OCI-M1 (cell line): ENCODE measurements at regions not wholly inside any gene's neighbourhood (a gene's known extent, or its start where the extent isn't known, plus 50 kb on each side); places are given as distances from the start of the nearest gene placed in this dataset.
"Not testable (repeated sequence)": the region's sequence is repeated elsewhere in the genome, so short reads cannot be mapped to it uniquely, and the experiment has no call there.

ENCODE experiments used
- DNase-seq: peaks from one replicate; lab custom pipeline; 2025; lab: John Stamatoyannopoulos, UW

GRCh38 chr7:76849887-76850563 lies 182.1 kb downstream of the SPDYE17 start:
- DNase-seq, result not testable (repeated sequence)

GRCh38 chr7:76839879-76840278 lies 192.3 kb downstream of the SPDYE17 start:
- not testable (repeated sequence) for DNase-seq

- not testable (repeated sequence) for DNase-seq
These were observed 192.9 kb downstream of the SPDYE17 start for GRCh38 chr7:76839214-76839613.

GRCh38 chr7:76838357-76838756 lies 193.8 kb downstream of the SPDYE17 start:
- not testable (repeated sequence) for DNase-seq

GRCh38 chr7:76829233-76829632 lies 202.2 kb upstream of the POMZP3 start:
- not testable (repeated sequence) for DNase-seq

GRCh38 chr7:76826181-76826580 lies 199.1 kb upstream of the POMZP3 start:
- DNase-seq, result not testable (repeated sequence)

GRCh38 chr7:76809856-76810255 lies 182.8 kb upstream of the POMZP3 start:
- not testable (repeated sequence) for DNase-seq

- peak; percentile 20 for DNase-seq
These were observed 180.6 kb upstream of the POMZP3 start for GRCh38 chr7:76807588-76808100.

- DNase-seq, result peak; percentile 49
These were observed 179.4 kb upstream of the POMZP3 start for GRCh38 chr7:76806460-76806859.

- DNase-seq, result peak; percentile 75
These were observed 178.9 kb upstream of the POMZP3 start for GRCh38 chr7:76806010-76806409.

- DNase-seq, result not testable (repeated sequence)
These were observed 178.2 kb upstream of the POMZP3 start for GRCh38 chr7:76805262-76805661.

- not testable (repeated sequence) for DNase-seq
These were observed 170.6 kb upstream of the POMZP3 start for GRCh38 chr7:76797639-76798038.

- DNase-seq, result peak; percentile 33
These were observed 153.6 kb upstream of the POMZP3 start for GRCh38 chr7:76780693-76781092.

GRCh38 chr7:76774279-76774678 lies 147.2 kb upstream of the POMZP3 start:
- DNase-seq, result peak; percentile 37

- not testable (repeated sequence) for DNase-seq
These were observed 144.9 kb upstream of the POMZP3 start for GRCh38 chr7:76771980-76772379.

GRCh38 chr7:76763977-76764376 lies 136.9 kb upstream of the POMZP3 start:
- not testable (repeated sequence) for DNase-seq

- DNase-seq, result peak; percentile 34
These were observed 133.6 kb upstream of the POMZP3 start for GRCh38 chr7:76760546-76761220.

GRCh38 chr7:76739538-76739937 lies 112.5 kb upstream of the POMZP3 start:
- DNase-seq, result peak; percentile 30

GRCh38 chr7:76736724-76737123 lies 109.6 kb upstream of the POMZP3 start:
- peak; percentile 41 for DNase-seq

GRCh38 chr7:76736091-76736490 lies 109.0 kb upstream of the POMZP3 start:
- DNase-seq, result not testable (repeated sequence)

GRCh38 chr7:76735668-76736067 lies 108.6 kb upstream of the POMZP3 start:
- DNase-seq, result peak; percentile 13

GRCh38 chr7:76728571-76728974 lies 101.5 kb upstream of the POMZP3 start:
- not testable (repeated sequence) for DNase-seq

- not testable (repeated sequence) for DNase-seq
These were observed 96.8 kb upstream of the POMZP3 start for GRCh38 chr7:76723928-76724327.
